ENCODE measurements at regions not wholly inside any gene's neighbourhood (a gene's known extent, or its start where the extent isn't known, plus 50 kb on each side); places are given as distances from the start of the nearest gene placed in this dataset.

DNA sequence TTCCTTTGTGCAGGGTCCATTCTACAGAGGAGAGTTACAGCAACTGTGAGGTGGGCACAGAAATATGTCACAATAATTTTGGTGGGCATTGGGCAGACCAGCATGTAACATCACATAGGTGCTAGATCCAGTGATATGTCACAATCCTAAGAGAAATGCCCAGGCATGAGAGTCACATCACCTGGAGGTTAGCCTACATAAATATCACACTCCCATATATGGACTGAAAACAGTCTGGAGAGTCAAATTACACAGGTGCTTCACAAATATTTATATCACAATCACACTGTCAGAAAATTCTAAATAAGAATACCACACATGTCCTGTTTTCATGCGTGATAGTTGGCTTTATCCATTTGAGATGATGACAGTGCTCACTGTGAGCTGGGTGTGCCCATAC is 903.7 kb upstream of the AMELY start:
- Histone ChIP-seq H3K9me3 (replicated peaks) (no peaks in the 10 kb centered on the region), H3K4me1 (no peaks in the 10 kb centered on the region), H3K27me3 (ENCODE audit: low read depth) (no peaks in the 10 kb centered on the region), H3K4me3 (no peak overlapping the region), H3K36me3 (no peaks in the 10 kb centered on the region), H3K27ac (replicated peaks) (no peak overlapping the region)
- TF ChIP-seq, protein P1, sequence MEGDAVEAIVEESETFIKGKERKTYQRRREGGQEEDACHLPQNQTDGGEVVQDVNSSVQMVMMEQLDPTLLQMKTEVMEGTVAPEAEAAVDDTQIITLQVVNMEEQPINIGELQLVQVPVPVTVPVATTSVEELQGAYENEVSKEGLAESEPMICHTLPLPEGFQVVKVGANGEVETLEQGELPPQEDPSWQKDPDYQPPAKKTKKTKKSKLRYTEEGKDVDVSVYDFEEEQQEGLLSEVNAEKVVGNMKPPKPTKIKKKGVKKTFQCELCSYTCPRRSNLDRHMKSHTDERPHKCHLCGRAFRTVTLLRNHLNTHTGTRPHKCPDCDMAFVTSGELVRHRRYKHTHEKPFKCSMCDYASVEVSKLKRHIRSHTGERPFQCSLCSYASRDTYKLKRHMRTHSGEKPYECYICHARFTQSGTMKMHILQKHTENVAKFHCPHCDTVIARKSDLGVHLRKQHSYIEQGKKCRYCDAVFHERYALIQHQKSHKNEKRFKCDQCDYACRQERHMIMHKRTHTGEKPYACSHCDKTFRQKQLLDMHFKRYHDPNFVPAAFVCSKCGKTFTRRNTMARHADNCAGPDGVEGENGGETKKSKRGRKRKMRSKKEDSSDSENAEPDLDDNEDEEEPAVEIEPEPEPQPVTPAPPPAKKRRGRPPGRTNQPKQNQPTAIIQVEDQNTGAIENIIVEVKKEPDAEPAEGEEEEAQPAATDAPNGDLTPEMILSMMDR (IDR thresholded peaks at IDR 0.05; ENCODE audit: borderline replicate concordance) = no peak
- intact Hi-C loops (cut with micrococcal nuclease) = no loop called here
- DNase-seq = no peak

DNA sequence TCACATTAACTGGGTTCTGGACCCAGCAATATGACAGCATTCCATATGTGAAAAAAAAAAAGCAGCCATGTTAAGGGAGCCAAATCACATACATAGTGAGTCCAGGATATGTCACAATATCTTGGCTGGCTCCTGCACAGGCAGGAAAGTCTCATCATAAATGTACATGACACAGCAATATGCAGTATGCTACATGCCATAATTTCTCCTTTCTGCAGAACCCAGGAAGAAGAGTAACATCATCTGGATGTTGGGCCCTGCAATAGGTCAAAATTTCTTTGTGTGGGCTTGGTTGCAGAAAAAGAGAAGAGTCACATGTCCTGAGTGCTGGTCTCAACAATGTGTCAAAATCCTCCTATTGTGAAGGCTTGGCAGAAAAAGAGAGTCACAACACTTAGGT is 902.8 kb upstream of the AMELY start:
- DNase-seq = no peak
- H3K4me3 ChIP-seq = no peak overlapping the region
- no peaks in the 10 kb centered on the region for H3K4me1 ChIP-seq
- no peaks in the 10 kb centered on the region for H3K36me3 ChIP-seq
- H3K27me3 ChIP-seq (ENCODE audit: low read depth) = no peaks in the 10 kb centered on the region
- intact Hi-C loops (cut with micrococcal nuclease) = no loop called here
- H3K9me3 ChIP-seq (replicated peaks) = no peaks in the 10 kb centered on the region
- H3K27ac ChIP-seq (replicated peaks) = no peak overlapping the region
- TF ChIP-seq, protein P1 (IDR thresholded peaks at IDR 0.05; ENCODE audit: borderline replicate concordance) = no peak

- no peaks in the 10 kb centered on the region for H3K9me3 ChIP-seq (replicated peaks)
- no peaks in the 10 kb centered on the region for H3K36me3 ChIP-seq
- H3K4me3 ChIP-seq = no peak overlapping the region
- no peak for DNase-seq
- no peaks in the 10 kb centered on the region for H3K27me3 ChIP-seq (ENCODE audit: low read depth)
- no peaks in the 10 kb centered on the region for H3K4me1 ChIP-seq
- TF ChIP-seq, protein P1 (IDR thresholded peaks at IDR 0.05; ENCODE audit: borderline replicate concordance) = no peak
- intact Hi-C loops (cut with micrococcal nuclease) = no loop called here
- no peak overlapping the region for H3K27ac ChIP-seq (replicated peaks)
These were observed 898.8 kb upstream of the AMELY start for GRCh38 chrY:7810359-7810758.

DNA sequence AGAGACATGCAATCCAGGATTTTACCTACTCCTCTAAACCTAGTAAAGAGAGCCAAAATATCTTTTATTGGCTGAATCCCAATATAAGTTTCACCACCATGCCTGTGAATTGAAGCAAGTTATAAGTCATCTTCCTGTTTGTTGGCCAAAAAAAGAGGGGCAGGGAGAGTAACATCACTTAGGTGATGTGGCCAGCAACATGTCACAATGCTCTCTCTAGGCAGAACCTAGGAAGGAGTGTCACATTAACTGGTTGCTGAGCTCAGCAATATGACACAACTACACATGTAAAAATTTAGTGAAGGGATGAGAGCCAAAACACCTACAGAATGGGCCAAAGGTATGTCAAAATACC is 895.9 kb upstream of the AMELY start:
- intact Hi-C loops (cut with micrococcal nuclease) = no loop called here
- no peak for DNase-seq
- no peaks in the 10 kb centered on the region for H3K36me3 ChIP-seq
- no peaks in the 10 kb centered on the region for H3K27me3 ChIP-seq (ENCODE audit: low read depth)
- no peak overlapping the region for H3K27ac ChIP-seq (replicated peaks)
- no peak overlapping the region for H3K4me3 ChIP-seq
- TF ChIP-seq, protein P1 (IDR thresholded peaks at IDR 0.05; ENCODE audit: borderline replicate concordance) = no peak
- H3K9me3 ChIP-seq (replicated peaks) = no peaks in the 10 kb centered on the region
- no peaks in the 10 kb centered on the region for H3K4me1 ChIP-seq

- Histone ChIP-seq H3K4me3 (no peak overlapping the region), H3K27ac (replicated peaks) (no peak overlapping the region), H3K36me3 (no peaks in the 10 kb centered on the region), H3K4me1 (no peaks in the 10 kb centered on the region), H3K9me3 (replicated peaks) (no peaks in the 10 kb centered on the region), H3K27me3 (ENCODE audit: low read depth) (no peaks in the 10 kb centered on the region)
- no peak for DNase-seq
- intact Hi-C loops (cut with micrococcal nuclease) = no loop called here
- TF ChIP-seq, protein P1 (IDR thresholded peaks at IDR 0.05; ENCODE audit: borderline replicate concordance) = no peak
These were observed 895.3 kb upstream of the AMELY start for GRCh38 chrY:7806592-7807515.
